ENCODE measurements at regions not wholly inside any gene's neighbourhood (a gene's known extent, or its start where the extent isn't known, plus 50 kb on each side); places are given as distances from the start of the nearest gene placed in this dataset.

- TF ChIP-seq ZBTB7A (IDR thresholded peaks at IDR 0.05; ENCODE audit: low read depth) (no peak), NFIC (IDR thresholded peaks at IDR 0.05) (no peak), YY1 (IDR thresholded peaks at IDR 0.05; ENCODE audit: low read depth) (no peak), EGR1 (IDR thresholded peaks at IDR 0.05) (no peak), EP300 (IDR thresholded peaks at IDR 0.05; ENCODE audit: borderline replicate concordance) (no peak), MAX (IDR thresholded peaks at IDR 0.05) (no peak), TAF1 (IDR thresholded peaks at IDR 0.05; ENCODE audit: low read depth) (no peak), FOXM1 (IDR thresholded peaks at IDR 0.05; ENCODE audit: borderline replicate concordance, low read depth) (no peak), TCF12 (IDR thresholded peaks at IDR 0.05; ENCODE audit: low read depth) (no peak), USF1 (IDR thresholded peaks at IDR 0.05) (no peak), CEBPB (IDR thresholded peaks at IDR 0.05) (no peak), TEAD4 (IDR thresholded peaks at IDR 0.05) (no peak), REST (IDR thresholded peaks at IDR 0.05; ENCODE audit: low read depth) (no peak), RAD21 (IDR thresholded peaks at IDR 0.05; ENCODE audit: low read depth) (no peak), CREB1 (IDR thresholded peaks at IDR 0.05; ENCODE audit: low read depth) (no peak)
Observed at GRCh38 chr17:33888455-33888854, 366.6 kb upstream of the CCL2 start.

GRCh38 chr17:33889040-33889439, 366.0 kb upstream of the CCL2 start:
- no peak for TF ChIP-seq NFIC (IDR thresholded peaks at IDR 0.05)
- TF ChIP-seq FOXM1 (IDR thresholded peaks at IDR 0.05; ENCODE audit: borderline replicate concordance, low read depth): no peak
- TF ChIP-seq USF1 (IDR thresholded peaks at IDR 0.05): no peak
- no peak for TF ChIP-seq TAF1 (IDR thresholded peaks at IDR 0.05; ENCODE audit: low read depth)
- no peak for TF ChIP-seq EP300 (IDR thresholded peaks at IDR 0.05; ENCODE audit: borderline replicate concordance)
- TF ChIP-seq EGR1 (IDR thresholded peaks at IDR 0.05): no peak
- no peak for TF ChIP-seq CEBPB (IDR thresholded peaks at IDR 0.05)
- TF ChIP-seq ZBTB7A (IDR thresholded peaks at IDR 0.05; ENCODE audit: low read depth): no peak
- no peak for TF ChIP-seq RAD21 (IDR thresholded peaks at IDR 0.05; ENCODE audit: low read depth)
- TF ChIP-seq MAX (IDR thresholded peaks at IDR 0.05): no peak
- TF ChIP-seq CREB1 (IDR thresholded peaks at IDR 0.05; ENCODE audit: low read depth): no peak
- no peak for TF ChIP-seq YY1 (IDR thresholded peaks at IDR 0.05; ENCODE audit: low read depth)
- no peak for TF ChIP-seq TEAD4 (IDR thresholded peaks at IDR 0.05)
- TF ChIP-seq REST (IDR thresholded peaks at IDR 0.05; ENCODE audit: low read depth): no peak
- no peak for TF ChIP-seq TCF12 (IDR thresholded peaks at IDR 0.05; ENCODE audit: low read depth)

GRCh38 chr17:33889766-33890165, 365.3 kb upstream of the CCL2 start:
- no peak for TF ChIP-seq TAF1 (IDR thresholded peaks at IDR 0.05; ENCODE audit: low read depth)
- TF ChIP-seq CREB1 (IDR thresholded peaks at IDR 0.05; ENCODE audit: low read depth): no peak
- no peak for TF ChIP-seq EP300 (IDR thresholded peaks at IDR 0.05; ENCODE audit: borderline replicate concordance)
- no peak for TF ChIP-seq CEBPB (IDR thresholded peaks at IDR 0.05)
- TF ChIP-seq RAD21 (IDR thresholded peaks at IDR 0.05; ENCODE audit: low read depth): no peak
- no peak for TF ChIP-seq TCF12 (IDR thresholded peaks at IDR 0.05; ENCODE audit: low read depth)
- TF ChIP-seq NFIC (IDR thresholded peaks at IDR 0.05): no peak
- TF ChIP-seq EGR1 (IDR thresholded peaks at IDR 0.05): no peak
- no peak for TF ChIP-seq YY1 (IDR thresholded peaks at IDR 0.05; ENCODE audit: low read depth)
- TF ChIP-seq REST (IDR thresholded peaks at IDR 0.05; ENCODE audit: low read depth): no peak
- TF ChIP-seq ZBTB7A (IDR thresholded peaks at IDR 0.05; ENCODE audit: low read depth): no peak

GRCh38 chr17:33892717-33893591, 362.1 kb upstream of the CCL2 start:
- no peak for TF ChIP-seq FOXM1 (IDR thresholded peaks at IDR 0.05; ENCODE audit: borderline replicate concordance, low read depth)
- TF ChIP-seq RAD21 (IDR thresholded peaks at IDR 0.05; ENCODE audit: low read depth): no peak
- no peak for TF ChIP-seq REST (IDR thresholded peaks at IDR 0.05; ENCODE audit: low read depth)
- TF ChIP-seq ZBTB7A (IDR thresholded peaks at IDR 0.05; ENCODE audit: low read depth): no peak
- TF ChIP-seq CEBPB (IDR thresholded peaks at IDR 0.05): no peak
- TF ChIP-seq USF1 (IDR thresholded peaks at IDR 0.05): no peak
- TF ChIP-seq CREB1 (IDR thresholded peaks at IDR 0.05; ENCODE audit: low read depth): no peak
- TF ChIP-seq TCF12 (IDR thresholded peaks at IDR 0.05; ENCODE audit: low read depth): no peak
- TF ChIP-seq EP300 (IDR thresholded peaks at IDR 0.05; ENCODE audit: borderline replicate concordance): no peak
- no peak for TF ChIP-seq EGR1 (IDR thresholded peaks at IDR 0.05)

Measured in Ishikawa (cell line).